Hepatocyte (in vitro differentiated cells): ENCODE measurements at regions not wholly inside any gene's neighbourhood (a gene's known extent, or its start where the extent isn't known, plus 50 kb on each side); places are given as distances from the start of the nearest gene placed in this dataset.
"Not testable (repeated sequence)": the region's sequence is repeated elsewhere in the genome, so short reads cannot be mapped to it uniquely, and the experiment has no call there.

Experiments used
- DNase-seq: peaks from one replicate; pipeline ENCODE4 v3.0.0-alpha.2; 2016; ENCODE audit warnings: low spot score
- H2AFZ ChIP-seq: fragments of 200-600 bp; sonication (generic); 2 replicates; pipeline ENCODE4 v1.6.0; 2016; ENCODE audit warnings: antibody characterized with exemption, mild to moderate bottlenecking
- H3K27ac ChIP-seq: fragments of 200-600 bp; sonication (generic); 2 replicates; pipeline ENCODE4 v1.5.1; 2016; ENCODE audit warnings: mild to moderate bottlenecking
- H3K27me3 ChIP-seq: fragments of 200-600 bp; sonication (generic); 2 replicates; pipeline ENCODE4 v1.6.1; 2016
- H3K36me3 ChIP-seq: fragments of 200-600 bp; sonication (generic); replicated peaks from 2 replicates; pipeline ENCODE4 v1.5.1; 2016; ENCODE audit warnings: low read depth; ENCODE audit not compliant: insufficient read depth
- H3K4me1 ChIP-seq: fragments of 200-600 bp; sonication (generic); 2 replicates; pipeline ENCODE4 v1.5.1; 2016; ENCODE audit warnings: mild to moderate bottlenecking, moderate library complexity; ENCODE audit not compliant: insufficient read depth
- H3K4me2 ChIP-seq: fragments of 200-600 bp; sonication (generic); 2 replicates; pipeline ENCODE4 v1.6.0; 2016
- H3K4me3 ChIP-seq: fragments of 200-600 bp; sonication (generic); 2 replicates; pipeline ENCODE4 v1.5.1; 2016; ENCODE audit warnings: mild to moderate bottlenecking
- H3K79me2 ChIP-seq: fragments of 200-600 bp; sonication (generic); 2 replicates; pipeline ENCODE4 v1.6.0; 2017; ENCODE audit warnings: mild to moderate bottlenecking
- H3K9me2 ChIP-seq: fragments of 200-600 bp; sonication (generic); replicated peaks from 2 replicates; pipeline ENCODE4 v1.6.0; 2017; ENCODE audit warnings: mild to moderate bottlenecking; ENCODE audit not compliant: insufficient read depth
- H3K9me3 ChIP-seq: fragments of 200-600 bp; sonication (generic); 2 replicates; pipeline ENCODE4 v1.5.1; 2016; ENCODE audit warnings: low read depth, mild to moderate bottlenecking
- H4K20me1 ChIP-seq: fragments of 200-600 bp; sonication (generic); 2 replicates; pipeline ENCODE4 v1.6.0; 2016; ENCODE audit warnings: mild to moderate bottlenecking; ENCODE audit not compliant: insufficient read depth, poor library complexity, severe bottlenecking
- CTCF ChIP-seq: fragments of 200-600 bp; sonication (generic); IDR thresholded peaks from 2 replicates; pipeline ENCODE4 v1.5.1; 2016; ENCODE audit warnings: antibody characterized with exemption, mild to moderate bottlenecking; ENCODE audit not compliant: poor library complexity
- EZH2 ChIP-seq: fragments of 200-600 bp; sonication (generic); IDR thresholded peaks from 2 replicates; pipeline ENCODE4 v1.6.1; 2016; ENCODE audit warnings: antibody characterized with exemption, mild to moderate bottlenecking, borderline replicate concordance
- EZH2phosphoT487 ChIP-seq: fragments of 200-600 bp; sonication (generic); IDR thresholded peaks from one replicate; pipeline ENCODE4 v1.6.1; 2018; ENCODE audit warnings: antibody characterized with exemption, mild to moderate bottlenecking, low read depth, moderate library complexity; ENCODE audit not compliant: unreplicated experiment, severe bottlenecking
- WGBS: methylation state at CpG from one replicate; pipeline ENCODE4 v1.1.6; 2016; ENCODE audit warnings: low lambda C conversion rate; ENCODE audit errors: missing lambda C conversion rate; 5-methylcytosine and 5-hydroxymethylcytosine counted together

GRCh38 chr15:77940381-77940947, 137.0 kb downstream of the TBC1D2B start:
- peaks cover 5% of the 10 kb centered on the region for H3K4me1 ChIP-seq
- no peaks in the 10 kb centered on the region for H4K20me1 ChIP-seq
- no peak overlapping the region for H3K4me2 ChIP-seq
- WGBS, result 72% methylated on average over 8 of the region's 8 CpGs
- no peak for DNase-seq
- H3K4me3 ChIP-seq, result no peak overlapping the region
- H3K9me2 ChIP-seq, result no peaks in the 10 kb centered on the region
- H3K36me3 ChIP-seq, result no peaks in the 10 kb centered on the region
- no peak overlapping the region for H3K27ac ChIP-seq
- no peak for TF ChIP-seq EZH2phosphoT487
- no peak for TF ChIP-seq CTCF
- no peak for TF ChIP-seq EZH2
- no peaks in the 10 kb centered on the region for H3K79me2 ChIP-seq
- H3K9me3 ChIP-seq, result no peaks in the 10 kb centered on the region
- H2AFZ ChIP-seq, result no peak overlapping the region
- no peaks in the 10 kb centered on the region for H3K27me3 ChIP-seq

GRCh38 chr15:77939851-77940250, 137.7 kb downstream of the TBC1D2B start:
- H3K36me3 ChIP-seq, result no peaks in the 10 kb centered on the region
- WGBS, result 96% methylated on average over 12 of the region's 12 CpGs
- H2AFZ ChIP-seq, result no peak overlapping the region
- H3K9me2 ChIP-seq, result no peaks in the 10 kb centered on the region
- peaks cover 5% of the 10 kb centered on the region for H3K4me1 ChIP-seq
- DNase-seq, result no peak
- no peak overlapping the region for H3K4me2 ChIP-seq
- H3K4me3 ChIP-seq, result no peak overlapping the region
- no peaks in the 10 kb centered on the region for H3K79me2 ChIP-seq
- no peaks in the 10 kb centered on the region for H4K20me1 ChIP-seq
- H3K27ac ChIP-seq, result no peak overlapping the region
- no peak for TF ChIP-seq EZH2phosphoT487
- no peak for TF ChIP-seq CTCF
- TF ChIP-seq EZH2, result no peak
- H3K9me3 ChIP-seq, result no peaks in the 10 kb centered on the region
- no peaks in the 10 kb centered on the region for H3K27me3 ChIP-seq

GRCh38 chr15:77939026-77939425, 138.5 kb downstream of the TBC1D2B start:
- not testable (repeated sequence) for H3K9me2 ChIP-seq, H4K20me1 ChIP-seq, H3K4me2 ChIP-seq, H3K4me3 ChIP-seq, H3K4me1 ChIP-seq, H3K9me3 ChIP-seq, H3K36me3 ChIP-seq, H3K27ac ChIP-seq, H2AFZ ChIP-seq, H3K27me3 ChIP-seq, H3K79me2 ChIP-seq
- 49% methylated on average over 4 of the region's 4 CpGs for WGBS
- DNase-seq, result peak; percentile 20

- 92% methylated on average over 12 of the region's 12 CpGs for WGBS
- H3K36me3 ChIP-seq, H2AFZ ChIP-seq, DNase-seq, H3K27me3 ChIP-seq, H4K20me1 ChIP-seq, H3K9me2 ChIP-seq, H3K4me2 ChIP-seq, H3K4me1 ChIP-seq, H3K79me2 ChIP-seq, H3K9me3 ChIP-seq, H3K27ac ChIP-seq, H3K4me3 ChIP-seq: not testable (repeated sequence)
These were observed 139.0 kb downstream of the TBC1D2B start for GRCh38 chr15:77938546-77938945.

- not testable (repeated sequence) for H3K4me2 ChIP-seq, H3K36me3 ChIP-seq, H2AFZ ChIP-seq, H3K4me1 ChIP-seq, H3K27ac ChIP-seq, H4K20me1 ChIP-seq, H3K9me3 ChIP-seq, DNase-seq, H3K4me3 ChIP-seq, H3K79me2 ChIP-seq, H3K27me3 ChIP-seq, H3K9me2 ChIP-seq
These were observed 140.9 kb downstream of the TBC1D2B start for GRCh38 chr15:77936567-77936966.

- H3K4me3 ChIP-seq, DNase-seq, H4K20me1 ChIP-seq, H3K9me2 ChIP-seq, H3K79me2 ChIP-seq, H3K4me2 ChIP-seq, H3K36me3 ChIP-seq, H3K4me1 ChIP-seq, H3K27me3 ChIP-seq, H3K9me3 ChIP-seq, H2AFZ ChIP-seq, H3K27ac ChIP-seq: not testable (repeated sequence)
- WGBS, result 84% methylated on average over 6 of the region's 6 CpGs
These were observed 143.0 kb downstream of the TBC1D2B start for GRCh38 chr15:77934516-77934915.

- not testable (repeated sequence) for H3K9me2 ChIP-seq, H4K20me1 ChIP-seq, H3K27ac ChIP-seq, DNase-seq, H3K4me3 ChIP-seq, H3K79me2 ChIP-seq, H3K4me1 ChIP-seq, H3K4me2 ChIP-seq, H3K36me3 ChIP-seq, H2AFZ ChIP-seq, H3K9me3 ChIP-seq, H3K27me3 ChIP-seq
- 29% methylated on average over 4 of the region's 4 CpGs for WGBS
These were observed 146.6 kb downstream of the TBC1D2B start for GRCh38 chr15:77930907-77931306.
